ENCODE measurements at regions not wholly inside any gene's neighbourhood (a gene's known extent, or its start where the extent isn't known, plus 50 kb on each side); places are given as distances from the start of the nearest gene placed in this dataset.

- DNase-seq (ENCODE audit: low spot score): no peak
- TF ChIP-seq, protein P1, sequence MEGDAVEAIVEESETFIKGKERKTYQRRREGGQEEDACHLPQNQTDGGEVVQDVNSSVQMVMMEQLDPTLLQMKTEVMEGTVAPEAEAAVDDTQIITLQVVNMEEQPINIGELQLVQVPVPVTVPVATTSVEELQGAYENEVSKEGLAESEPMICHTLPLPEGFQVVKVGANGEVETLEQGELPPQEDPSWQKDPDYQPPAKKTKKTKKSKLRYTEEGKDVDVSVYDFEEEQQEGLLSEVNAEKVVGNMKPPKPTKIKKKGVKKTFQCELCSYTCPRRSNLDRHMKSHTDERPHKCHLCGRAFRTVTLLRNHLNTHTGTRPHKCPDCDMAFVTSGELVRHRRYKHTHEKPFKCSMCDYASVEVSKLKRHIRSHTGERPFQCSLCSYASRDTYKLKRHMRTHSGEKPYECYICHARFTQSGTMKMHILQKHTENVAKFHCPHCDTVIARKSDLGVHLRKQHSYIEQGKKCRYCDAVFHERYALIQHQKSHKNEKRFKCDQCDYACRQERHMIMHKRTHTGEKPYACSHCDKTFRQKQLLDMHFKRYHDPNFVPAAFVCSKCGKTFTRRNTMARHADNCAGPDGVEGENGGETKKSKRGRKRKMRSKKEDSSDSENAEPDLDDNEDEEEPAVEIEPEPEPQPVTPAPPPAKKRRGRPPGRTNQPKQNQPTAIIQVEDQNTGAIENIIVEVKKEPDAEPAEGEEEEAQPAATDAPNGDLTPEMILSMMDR (IDR thresholded peaks at IDR 0.05; ENCODE audit: extremely low read depth, missing control alignments): no peak
These were observed 108.7 kb upstream of the CD82 start for GRCh38 chr11:44456544-44457300.

- TF ChIP-seq, protein P1 (IDR thresholded peaks at IDR 0.05; ENCODE audit: extremely low read depth, missing control alignments): no peak
- no peak for DNase-seq (ENCODE audit: low spot score)
These were observed 107.6 kb upstream of the CD82 start for GRCh38 chr11:44457862-44458261.

- TF ChIP-seq, protein P1 (IDR thresholded peaks at IDR 0.05; ENCODE audit: extremely low read depth, missing control alignments): no peak
- DNase-seq (ENCODE audit: low spot score): no peak
These were observed 101.7 kb upstream of the CD82 start for GRCh38 chr11:44463751-44464150.

DNA sequence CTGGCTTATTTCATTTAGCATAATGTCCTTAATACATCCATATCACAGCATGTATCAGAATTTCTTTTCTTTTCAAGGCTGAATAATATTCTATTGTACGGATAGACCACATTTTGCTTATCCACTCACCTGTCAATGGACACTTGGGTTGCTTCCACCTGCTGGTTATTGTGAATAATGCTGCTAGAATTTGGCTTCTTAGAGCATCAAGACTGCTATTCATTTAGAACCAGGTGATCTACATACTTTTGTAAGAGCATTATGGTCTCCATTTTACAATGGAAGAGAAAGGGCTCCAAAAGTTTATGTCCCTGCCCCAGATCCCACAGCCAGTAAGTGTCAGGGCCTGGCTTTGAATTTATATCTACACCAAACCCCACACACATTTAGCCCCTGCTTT is 100.7 kb upstream of the CD82 start:
- no peak for DNase-seq (ENCODE audit: low spot score)
- TF ChIP-seq, protein P1 (IDR thresholded peaks at IDR 0.05; ENCODE audit: extremely low read depth, missing control alignments): no peak

- TF ChIP-seq, protein P1 (IDR thresholded peaks at IDR 0.05; ENCODE audit: extremely low read depth, missing control alignments): no peak
- DNase-seq (ENCODE audit: low spot score): no peak
These were observed 98.8 kb upstream of the CD82 start for GRCh38 chr11:44466531-44467205.

DNA sequence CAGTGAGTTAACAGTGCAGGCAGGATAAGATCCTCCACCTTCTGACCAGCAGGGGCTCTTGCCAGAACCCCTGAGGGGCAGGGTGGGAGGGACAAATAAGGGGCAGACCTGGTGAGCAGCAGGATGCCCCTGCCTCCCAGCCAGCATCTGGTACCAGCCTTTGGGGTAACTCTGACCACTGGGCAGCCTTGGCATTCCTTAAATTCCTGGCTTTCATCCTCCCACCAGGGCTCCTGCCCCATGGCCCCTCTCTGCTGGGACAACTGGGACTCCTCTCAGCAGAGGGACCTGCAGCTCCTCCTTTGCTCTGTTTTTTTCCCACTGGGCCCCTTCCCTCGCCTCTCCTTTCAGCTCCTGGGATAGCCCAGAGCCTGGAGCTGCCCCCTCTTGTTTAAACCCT is 98.0 kb upstream of the CD82 start:
- TF ChIP-seq, protein P1 (IDR thresholded peaks at IDR 0.05; ENCODE audit: extremely low read depth, missing control alignments): no peak

DNA sequence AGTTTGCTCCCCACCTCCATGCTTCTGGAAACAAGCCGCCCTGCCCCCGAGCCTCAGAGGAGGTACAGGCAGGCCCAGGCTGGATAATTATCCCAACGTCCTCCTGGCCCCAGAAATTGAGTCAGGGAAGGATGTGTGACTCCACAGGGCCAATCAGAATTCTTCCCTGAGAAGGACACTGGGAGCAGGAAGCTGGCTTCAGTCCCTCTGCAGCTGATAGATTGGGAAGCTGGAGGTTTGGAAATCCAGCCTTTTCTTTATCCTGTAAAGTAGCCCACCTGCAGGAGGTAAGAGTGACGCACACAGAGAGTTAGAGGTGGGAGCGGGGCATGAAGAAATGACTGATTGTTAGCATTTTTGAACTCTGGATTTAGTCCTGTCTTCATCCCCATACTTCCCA is 97.5 kb upstream of the CD82 start:
- DNase-seq (ENCODE audit: low spot score): no peak
- TF ChIP-seq, protein P1 (IDR thresholded peaks at IDR 0.05; ENCODE audit: extremely low read depth, missing control alignments): no peak

More for the DNA sequence above, 98.0 kb upstream of the CD82 start:
- DNase-seq (ENCODE audit: low spot score): no peak

Measured in GM20000 (cell line).